HepG2 (cell line): ENCODE measurements at regions not wholly inside any gene's neighbourhood (a gene's known extent, or its start where the extent isn't known, plus 50 kb on each side); places are given as distances from the start of the nearest gene placed in this dataset.

Experiments used
- BHLHE40 ChIP-seq: IDR thresholded peaks from 2 replicates; pipeline ENCODE4 v1.6.1; 2011; ENCODE audit warnings: low read length, improper control_type of control experiment
- EP300 ChIP-seq, 3 experiments: sonication (generic) in 1 of 3; formaldehyde crosslinking in 1 of 3; IDR thresholded peaks; 2 replicates each; pipeline versions ENCODE4 v1.5.1 to v1.6.1; 2011 to 2020; ENCODE audit warnings: low read depth in 2 of 3, low read length in 2 of 3, borderline replicate concordance in 1 of 3, improper control_type of control experiment in 1 of 3, mild to moderate bottlenecking in 1 of 3, missing genetic modification reagents in 1 of 3, moderate library complexity in 1 of 3
- EZH2 ChIP-seq: conservative IDR thresholded peaks from 2 replicates; pipeline ENCODE4 v1.6.1; 2012; ENCODE audit warnings: mild to moderate bottlenecking, low read depth, low read length, moderate library complexity
- FLYWCH1 ChIP-seq: sonication (generic); formaldehyde crosslinking; IDR thresholded peaks from 2 replicates; pipeline ENCODE4 v1.8.1; 2023; ENCODE audit warnings: mild to moderate bottlenecking, missing genetic modification reagents
- GTF2F1 ChIP-seq: fragments of 150-350 bp; IDR thresholded peaks from 2 replicates; pipeline ENCODE4 v1.6.1; 2014; ENCODE audit warnings: low read length
- IRF9 ChIP-seq: sonication (generic); formaldehyde crosslinking; IDR thresholded peaks from 2 replicates; pipeline ENCODE4 v1.8.0; 2022; ENCODE audit warnings: missing genetic modification reagents, mild to moderate bottlenecking, borderline replicate concordance
- KDM1A ChIP-seq: IDR thresholded peaks from 2 replicates; pipeline ENCODE4 v1.6.1; 2016; ENCODE audit warnings: missing compliant biosample characterization
- MAF1 ChIP-seq: sonication (generic); formaldehyde crosslinking; IDR thresholded peaks from 2 replicates; pipeline ENCODE4 v1.5.0; 2020; ENCODE audit warnings: missing genetic modification reagents, borderline replicate concordance
- PBX3 ChIP-seq: sonication (generic); formaldehyde crosslinking; IDR thresholded peaks from 2 replicates; pipeline ENCODE4 v1.8.1; 2023; ENCODE audit warnings: missing genetic modification reagents, inconsistent platforms, borderline replicate concordance
- POLR2A ChIP-seq, 2 experiments: IDR thresholded peaks; 2 replicates each; pipeline ENCODE4 v1.6.1; 2011; ENCODE audit warnings: low read depth in 2 of 2, low read length in 2 of 2, mild to moderate bottlenecking in 1 of 2, moderate library complexity in 1 of 2; ENCODE audit not compliant: insufficient read depth in 1 of 2
- SMC3 ChIP-seq: IDR thresholded peaks from 2 replicates; pipeline ENCODE4 v1.6.1; 2011; ENCODE audit warnings: low read length, improper control_type of control experiment
- USF2 ChIP-seq, 2 experiments: sonication (generic) in 1 of 2; formaldehyde crosslinking in 1 of 2; IDR thresholded peaks; 2 replicates each; pipeline versions ENCODE4 v1.5.1 to v1.6.1; 2011 to 2020; ENCODE audit warnings: borderline replicate concordance in 1 of 2, low read depth in 1 of 2, low read length in 1 of 2, mild to moderate bottlenecking in 1 of 2, missing genetic modification reagents in 1 of 2, moderate library complexity in 1 of 2

GRCh38 chr7:35418716-35419390 is 165.0 kb upstream of the TBX20 start:
- TF ChIP-seq FLYWCH1 (CRISPR knock-in tag) (no peak), EP300 (IDR thresholded peaks at IDR 0.05; ENCODE audit: low read depth in 2 of 2, low read length in 2 of 2) (no peak), EP300 (CRISPR knock-in tag; IDR thresholded peaks at IDR 0.05; ENCODE audit: borderline replicate concordance) (no peak), KDM1A (CRISPR knock-in tag) (no peak), POLR2A (IDR thresholded peaks at IDR 0.05; ENCODE audit: insufficient read depth in 1 of 2, low read depth in 2 of 2, low read length in 2 of 2) (no peak), USF2 (IDR thresholded peaks at IDR 0.05; ENCODE audit: low read depth, low read length) (no peak), USF2 (CRISPR knock-in tag; IDR thresholded peaks at IDR 0.05; ENCODE audit: borderline replicate concordance) (no peak), IRF9 (CRISPR knock-in tag) (no peak), BHLHE40 (no peak), MAF1 (CRISPR knock-in tag) (no peak), SMC3 (no peak), EZH2 (no peak), GTF2F1 (no peak), PBX3 (CRISPR knock-in tag) (no peak)
